ENCODE measurements at regions not wholly inside any gene's neighbourhood (a gene's known extent, or its start where the extent isn't known, plus 50 kb on each side); places are given as distances from the start of the nearest gene placed in this dataset.
A peak's percentile ranks its signal among the peaks of the same experiment; 100 is the strongest.

- Histone ChIP-seq H3K56ac (ENCODE audit: extremely low read depth, insufficient read depth, low read length) (no peak overlapping the region), H3K79me1 (ENCODE audit: low read depth in 1 of 2, low read length in 2 of 2) (no peaks in the 10 kb centered on the region), H2AFZ (replicated peaks; ENCODE audit: low read length, poor library complexity) (no peak overlapping the region), H3K4me2 (ENCODE audit: low read depth, low read length) (no peak overlapping the region), H3K27me3 (ENCODE audit: control insufficient read depth, insufficient read depth, low read length) (no peaks in the 10 kb centered on the region), H2BK15ac (ENCODE audit: low read depth, low read length) (no peak overlapping the region), H3K36me3 (ENCODE audit: control insufficient read depth, insufficient read depth, low read length) (no peaks in the 10 kb centered on the region), H3K4me3 (ENCODE audit: insufficient read depth, low read depth, low read length) (no peak overlapping the region), H4K8ac (ENCODE audit: low read depth in 2 of 2, low read length in 2 of 2) (no peak overlapping the region), H4K20me1 (ENCODE audit: insufficient read depth, low read length) (no peaks in the 10 kb centered on the region), H4K91ac (ENCODE audit: insufficient read depth, low read depth, low read length) (no peak overlapping the region), H2AK5ac (ENCODE audit: low read depth, low read length) (no peak overlapping the region), H3K18ac (ENCODE audit: low read depth, low read length) (no peak overlapping the region), H2BK120ac (ENCODE audit: low read depth, low read length) (no peak overlapping the region), H2AK9ac (replicated peaks; ENCODE audit: low read depth, low read length, poor library complexity) (no peak overlapping the region), H3K23ac (ENCODE audit: low read depth, low read length) (no peak overlapping the region), H3K4me1 (ENCODE audit: control insufficient read depth, insufficient read depth, low read length) (no peaks in the 10 kb centered on the region), H3K9me3 (ENCODE audit: control insufficient read depth, insufficient read depth, low read length) (no peaks in the 10 kb centered on the region), H4K5ac (ENCODE audit: low read depth, low read length) (no peak overlapping the region), H2BK20ac (ENCODE audit: low read depth, low read length) (no peak overlapping the region), H3K9me1 (ENCODE audit: insufficient read depth, low read length) (no peaks in the 10 kb centered on the region), H3K9ac (ENCODE audit: low read depth, low read length) (no peak overlapping the region), H3K27ac (ENCODE audit: insufficient read depth, low read length) (no peak overlapping the region), H3K14ac (replicated peaks; ENCODE audit: low read depth, low read length) (no peak overlapping the region), H2BK5ac (ENCODE audit: low read depth, low read length, poor library complexity, severe bottlenecking) (no peak overlapping the region), H3K4ac (ENCODE audit: low read depth, low read length) (no peak overlapping the region)
- intact Hi-C loops (cut with micrococcal nuclease) (no loop called here), in situ Hi-C loops (cut with MboI; ENCODE audit: low sequenced_read_pairs) (no loop called here), dilution Hi-C loops (cut with HindIII; ENCODE audit: low sequenced_read_pairs, unreplicated experiment) (no loop called here)
- no peak for TF ChIP-seq MXI1 (IDR thresholded peaks at IDR 0.05; ENCODE audit: borderline replicate concordance, low read depth, low read length)
- no peak for TF ChIP-seq NFE2L2 (IDR thresholded peaks at IDR 0.05; ENCODE audit: low read depth, low read length)
- TF ChIP-seq SMC3 (IDR thresholded peaks at IDR 0.05; ENCODE audit: low read depth, low read length), result no peak
- TF ChIP-seq USF2 (IDR thresholded peaks at IDR 0.05; ENCODE audit: low read depth, low read length), result no peak
- peak; percentile 94 for TF ChIP-seq MAFK (IDR thresholded peaks at IDR 0.05; ENCODE audit: low read depth, low read length)
- no peak for TF ChIP-seq CTCF (conservative IDR thresholded peaks at IDR 0.05; ENCODE audit: low read depth, low read length)
- no TSS peak for BruUV-seq (replicated peaks)
- ChIA-PET CTCF (no interaction called here), POLR2A (ENCODE audit: unreplicated experiment) (no interaction called here)
- DNase-seq (no peak), ATAC-seq (ENCODE audit: low read depth) (no peak)
These were observed 680.9 kb upstream of the PITX2 start for GRCh38 chr4:111303806-111304205.

Measured in IMR-90 (cell line).